SHP77 (cell line): ENCODE measurements at regions not wholly inside any gene's neighbourhood (a gene's known extent, or its start where the extent isn't known, plus 50 kb on each side); places are given as distances from the start of the nearest gene placed in this dataset.

Source experiments
- DNase-seq, 2 experiments: peaks; one replicate each; lab custom pipeline; 2025; lab: John Stamatoyannopoulos, UW

GRCh38 chr11:130804306-130805076 lies 111.8 kb downstream of the SNX19 start:
- DNase-seq, result no peak

DNA sequence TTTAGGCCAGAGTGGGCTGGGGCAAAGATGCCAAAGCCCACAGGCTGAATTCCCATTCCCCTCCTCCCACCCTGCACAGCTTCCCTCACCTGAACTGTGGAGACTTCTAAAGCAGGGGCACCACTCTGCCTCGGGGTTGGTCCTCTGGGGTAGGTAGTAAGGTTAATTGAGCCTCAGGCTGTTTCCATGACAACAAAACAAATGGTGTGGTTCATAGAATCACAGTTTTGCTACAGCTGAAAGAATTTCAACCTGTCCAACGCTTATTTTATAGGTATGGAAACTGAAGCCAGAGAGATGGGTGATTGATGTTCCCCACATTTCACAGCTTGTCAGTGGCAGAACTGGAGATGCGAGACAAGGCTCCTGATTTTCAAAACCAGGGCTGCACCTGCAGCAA lies 109.5 kb downstream of the SNX19 start:
- no peak for DNase-seq

DNA sequence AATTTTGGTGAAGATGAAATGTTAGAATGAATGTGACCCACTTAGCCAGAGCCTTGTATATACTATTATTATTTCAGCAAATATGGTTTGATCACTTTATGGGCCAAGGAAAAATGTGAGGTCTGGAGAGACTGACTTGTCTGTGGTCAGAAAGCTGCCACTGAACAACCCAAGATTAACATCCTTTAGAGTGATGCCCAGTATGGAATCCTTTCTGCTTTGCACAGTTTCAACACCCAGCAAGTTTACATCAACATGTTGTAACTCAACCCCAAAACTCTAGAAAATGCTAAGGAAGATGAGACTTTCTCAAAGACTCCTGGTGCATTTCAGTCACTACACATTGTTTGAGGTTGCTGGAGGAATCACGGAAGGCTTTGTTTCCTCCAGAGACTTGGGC lies 107.7 kb downstream of the SNX19 start:
- no peak for DNase-seq

GRCh38 chr11:130813196-130813595 lies 103.1 kb downstream of the SNX19 start:
- no peak for DNase-seq

- DNase-seq, result no peak
These were observed 102.6 kb downstream of the SNX19 start for GRCh38 chr11:130813638-130814037.

GRCh38 chr11:130814440-130815096 lies 101.7 kb downstream of the SNX19 start:
- DNase-seq, result no peak

GRCh38 chr11:130815097-130815802 lies 101.0 kb downstream of the SNX19 start:
- DNase-seq, result no peak

DNA sequence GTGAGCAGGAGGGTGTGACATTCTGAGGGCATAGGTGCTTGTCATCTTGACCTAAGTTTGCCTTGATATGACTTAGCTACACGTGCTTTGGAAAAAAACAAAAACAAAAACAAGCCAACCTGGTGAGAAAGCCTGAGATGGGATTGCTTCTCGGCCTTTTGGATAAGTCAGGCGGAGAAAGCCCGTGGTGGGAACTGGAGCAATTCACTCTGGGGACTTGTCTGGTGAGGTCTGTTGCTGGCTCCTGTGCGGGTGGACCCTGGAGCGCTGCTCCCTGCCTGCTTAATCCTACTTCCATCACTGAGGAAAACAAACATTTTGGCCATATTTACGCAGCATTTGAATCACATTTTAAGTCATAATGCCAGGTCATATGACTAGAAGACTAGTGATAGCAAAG lies 100.3 kb downstream of the SNX19 start:
- DNase-seq, result no peak

GRCh38 chr11:130816546-130817329 lies 99.5 kb downstream of the SNX19 start:
- DNase-seq, result no peak

GRCh38 chr11:130817330-130817944 lies 98.8 kb downstream of the SNX19 start:
- DNase-seq, result no peak

- no peak for DNase-seq
These were observed 96.7 kb downstream of the SNX19 start for GRCh38 chr11:130819625-130820024.
